ENCODE measurements at regions not wholly inside any gene's neighbourhood (a gene's known extent, or its start where the extent isn't known, plus 50 kb on each side); places are given as distances from the start of the nearest gene placed in this dataset.

GRCh38 chr13:95367309-95367843 is 66.1 kb upstream of the ABCC4 start:
- TF ChIP-seq ZNF274 (IDR thresholded peaks at IDR 0.05; ENCODE audit: low read depth, low read length) (no peak), YY1 (IDR thresholded peaks at IDR 0.05; ENCODE audit: insufficient read depth, insufficient read length) (no peak)

Measured in NT2/D1 (cell line).